GM23338 (cell line): ENCODE measurements at regions not wholly inside any gene's neighbourhood (a gene's known extent, or its start where the extent isn't known, plus 50 kb on each side); places are given as distances from the start of the nearest gene placed in this dataset.

Experiments used
- ATAC-seq: fragments of 200-7000 bp; cut with Tn5 transposase; 3 replicates; pipeline ENCODE4 v1.9.1; 2020
- DNase-seq: peaks from one replicate; pipeline ENCODE4 v3.0.0-alpha.2; 2015; ENCODE audit warnings: low spot score
- H2AFZ ChIP-seq: fragments of 200-600 bp; sonication (generic); 2 replicates; pipeline ENCODE4 v1.8.0; 2016; ENCODE audit warnings: antibody characterized with exemption, mild to moderate bottlenecking, moderate library complexity
- H3F3A ChIP-seq: fragments of 200-600 bp; sonication (generic); replicated peaks from 2 replicates; pipeline ENCODE4 v1.8.0; 2017; ENCODE audit warnings: antibody characterized with exemption, mixed run types, low read depth
- H3K27ac ChIP-seq: fragments of 200-600 bp; sonication (generic); 2 replicates; pipeline ENCODE4 v1.6.1; 2016; ENCODE audit warnings: low read depth
- H3K27me3 ChIP-seq: fragments of 200-600 bp; sonication (generic); 2 replicates; pipeline ENCODE4 v1.8.0; 2016; ENCODE audit warnings: mild to moderate bottlenecking, mixed run types, moderate library complexity; ENCODE audit not compliant: insufficient read depth
- H3K36me3 ChIP-seq: fragments of 200-600 bp; sonication (generic); 2 replicates; pipeline ENCODE4 v1.8.0; 2016; ENCODE audit warnings: mild to moderate bottlenecking; ENCODE audit not compliant: insufficient read depth
- H3K4me1 ChIP-seq: fragments of 200-600 bp; sonication (generic); 2 replicates; pipeline ENCODE4 v1.8.0; 2016; ENCODE audit warnings: mild to moderate bottlenecking, moderate library complexity; ENCODE audit not compliant: insufficient read depth
- H3K4me2 ChIP-seq: fragments of 200-600 bp; sonication (generic); 2 replicates; pipeline ENCODE4 v1.7.1; 2017; ENCODE audit warnings: mixed run types
- H3K4me3 ChIP-seq: fragments of 200-600 bp; sonication (generic); 2 replicates; pipeline ENCODE4 v1.6.1; 2016; ENCODE audit warnings: mixed run types
- H3K79me2 ChIP-seq: fragments of 200-600 bp; sonication (generic); replicated peaks from 2 replicates; pipeline ENCODE4 v1.8.0; 2017; ENCODE audit warnings: mild to moderate bottlenecking; ENCODE audit not compliant: insufficient read depth
- H3K9me2 ChIP-seq: fragments of 200-600 bp; sonication (generic); 2 replicates; pipeline ENCODE4 v1.8.0; 2017; ENCODE audit not compliant: insufficient read depth
- H4K20me1 ChIP-seq: fragments of 200-600 bp; sonication (generic); replicated peaks from 2 replicates; pipeline ENCODE4 v1.8.0; 2017; ENCODE audit warnings: mild to moderate bottlenecking; ENCODE audit not compliant: insufficient read depth
- H3K27ac Mint-ChIP-seq: 2 replicates; pipeline ENCODE4 v1.8.0; 2020; ENCODE audit warnings: inconsistent platforms, mild to moderate bottlenecking, moderate library complexity, mixed read lengths
- H3K27me3 Mint-ChIP-seq: 3 replicates; pipeline ENCODE4 v1.8.0; 2022; ENCODE audit warnings: low read depth, mild to moderate bottlenecking, moderate library complexity, mixed read lengths, inconsistent platforms; ENCODE audit not compliant: insufficient read depth, poor library complexity
- H3K36me3 Mint-ChIP-seq: 3 replicates; pipeline ENCODE4 v1.8.0; 2021; ENCODE audit warnings: low read depth, mild to moderate bottlenecking, inconsistent platforms, moderate library complexity, mixed read lengths
- H3K4me1 Mint-ChIP-seq: 3 replicates; pipeline ENCODE4 v1.8.0; 2020; ENCODE audit warnings: mild to moderate bottlenecking, inconsistent platforms, mixed read lengths
- H3K4me3 Mint-ChIP-seq: 3 replicates; pipeline ENCODE4 v1.8.0; 2021; ENCODE audit warnings: moderate library complexity, mild to moderate bottlenecking, inconsistent platforms, mixed read lengths
- H3K9me3 Mint-ChIP-seq: 3 replicates; pipeline ENCODE4 v1.8.0; 2020; ENCODE audit warnings: moderate library complexity, mild to moderate bottlenecking, inconsistent platforms, mixed read lengths
- EZH2 ChIP-seq: fragments of 200-600 bp; sonication (generic); IDR thresholded peaks from one replicate; pipeline ENCODE4 v1.8.0; 2017; ENCODE audit warnings: antibody characterized with exemption, mild to moderate bottlenecking, low read depth; ENCODE audit not compliant: unreplicated experiment
- NANOG ChIP-seq: IDR thresholded peaks from 2 replicates; pipeline ENCODE4 v1.6.1; 2016; ENCODE audit warnings: antibody characterized with exemption, borderline replicate concordance
- STAT1 ChIP-seq: IDR thresholded peaks from one replicate; pipeline ENCODE4 v1.6.1; 2016; ENCODE audit warnings: antibody characterized with exemption; ENCODE audit not compliant: unreplicated experiment
- TF ChIP-seq, protein P1 (sequence below): IDR thresholded peaks from 2 replicates; pipeline ENCODE4 v1.6.1; 2016; ENCODE audit warnings: antibody characterized with exemption
- TF ChIP-seq, protein P2 (sequence below), 2 experiments: fragments of 200-600 bp in 1 of 2; sonication (generic) in 1 of 2; conservative IDR thresholded peaks; 2 replicates each; pipeline versions ENCODE4 v1.5.1 to v1.6.1; 2016 to 2017; ENCODE audit warnings: antibody characterized with exemption in 2 of 2, low read depth in 2 of 2, mild to moderate bottlenecking in 2 of 2, moderate library complexity in 1 of 2
- TF ChIP-seq, protein P3 (sequence below): IDR thresholded peaks from one replicate; pipeline ENCODE4 v1.6.1; 2018; ENCODE audit warnings: antibody characterized with exemption; ENCODE audit not compliant: unreplicated experiment
- TF ChIP-seq, protein P4 (sequence below): fragments of 250-450 bp; sonication (Bioruptor Pico); IDR thresholded peaks from 2 replicates; pipeline ENCODE4 v1.5.0; 2020; ENCODE audit warnings: mild to moderate bottlenecking, moderate library complexity

DNA sequence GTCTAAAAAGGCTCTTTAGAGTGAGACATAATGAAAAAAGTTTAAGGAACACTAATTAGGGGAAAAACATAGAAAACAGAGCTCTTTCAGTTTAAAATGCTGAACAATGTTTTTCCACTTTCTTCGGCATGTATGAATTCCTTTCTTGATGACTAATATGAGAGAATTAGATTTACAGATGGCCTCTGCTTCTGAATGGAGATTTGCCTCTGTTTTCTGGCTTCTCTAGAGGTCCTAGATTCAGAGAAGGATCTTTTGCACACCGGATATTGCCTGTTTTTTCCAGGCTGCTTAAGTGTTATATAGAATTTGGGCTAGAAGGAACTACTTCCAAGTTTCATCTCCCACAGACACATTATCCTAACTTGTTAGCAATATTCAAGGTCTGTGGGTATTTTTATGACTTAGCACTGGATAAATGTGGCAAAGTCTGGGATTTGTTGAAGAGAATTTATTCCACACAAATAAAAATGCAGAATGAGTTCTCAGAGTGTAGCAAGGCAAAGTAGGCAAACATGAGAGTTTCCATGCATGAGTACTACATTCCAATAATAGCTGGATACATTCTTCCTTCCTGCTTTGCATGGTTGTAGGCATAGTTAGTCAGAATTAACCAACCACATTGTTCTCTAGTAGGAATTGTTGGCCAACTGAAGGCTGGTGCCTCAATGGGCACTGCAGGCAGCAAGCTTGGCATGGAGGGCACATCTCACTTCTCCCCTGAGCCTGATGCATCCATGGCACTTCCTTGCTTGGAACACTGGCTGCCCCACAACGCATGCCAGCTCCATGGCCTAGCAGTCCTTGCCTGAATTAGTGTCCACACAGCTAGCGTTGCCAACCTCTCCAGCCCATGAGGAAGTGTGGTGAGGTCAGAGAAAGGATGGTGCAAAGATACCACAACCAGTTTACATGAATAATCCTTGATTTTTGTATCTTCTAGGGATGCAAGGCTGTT is 224.2 kb downstream of the CLIC5 start:
- Histone ChIP-seq H3K4me3 (no peak overlapping the region), H3K27me3 (no peaks in the 10 kb centered on the region), H3K79me2 (no peaks in the 10 kb centered on the region), H3K27ac (no peak overlapping the region), H2AFZ (no peak overlapping the region), H3K4me1 (no peaks in the 10 kb centered on the region), H3F3A (no peaks in the 10 kb centered on the region), H3K36me3 (no peaks in the 10 kb centered on the region), H3K4me2 (no peak overlapping the region), H3K9me2 (no peaks in the 10 kb centered on the region; the same call in 1 of the 2 replicates), H4K20me1 (no peaks in the 10 kb centered on the region)
- no peaks in the 10 kb centered on the region for H3K4me1 Mint-ChIP-seq
- no peaks in the 10 kb centered on the region; the same call in 2 of the 3 replicates for H3K9me3 Mint-ChIP-seq
- no peaks in the 10 kb centered on the region for H3K27me3 Mint-ChIP-seq
- no peaks in the 10 kb centered on the region for H3K36me3 Mint-ChIP-seq
- DNase-seq (no peak), ATAC-seq (no peak)
- H3K27ac Mint-ChIP-seq, result no peak overlapping the region
- no peak overlapping the region for H3K4me3 Mint-ChIP-seq
- TF ChIP-seq NANOG, result no peak
- TF ChIP-seq, protein P1, sequence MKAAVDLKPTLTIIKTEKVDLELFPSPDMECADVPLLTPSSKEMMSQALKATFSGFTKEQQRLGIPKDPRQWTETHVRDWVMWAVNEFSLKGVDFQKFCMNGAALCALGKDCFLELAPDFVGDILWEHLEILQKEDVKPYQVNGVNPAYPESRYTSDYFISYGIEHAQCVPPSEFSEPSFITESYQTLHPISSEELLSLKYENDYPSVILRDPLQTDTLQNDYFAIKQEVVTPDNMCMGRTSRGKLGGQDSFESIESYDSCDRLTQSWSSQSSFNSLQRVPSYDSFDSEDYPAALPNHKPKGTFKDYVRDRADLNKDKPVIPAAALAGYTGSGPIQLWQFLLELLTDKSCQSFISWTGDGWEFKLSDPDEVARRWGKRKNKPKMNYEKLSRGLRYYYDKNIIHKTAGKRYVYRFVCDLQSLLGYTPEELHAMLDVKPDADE, result no peak
- TF ChIP-seq, protein P2, sequence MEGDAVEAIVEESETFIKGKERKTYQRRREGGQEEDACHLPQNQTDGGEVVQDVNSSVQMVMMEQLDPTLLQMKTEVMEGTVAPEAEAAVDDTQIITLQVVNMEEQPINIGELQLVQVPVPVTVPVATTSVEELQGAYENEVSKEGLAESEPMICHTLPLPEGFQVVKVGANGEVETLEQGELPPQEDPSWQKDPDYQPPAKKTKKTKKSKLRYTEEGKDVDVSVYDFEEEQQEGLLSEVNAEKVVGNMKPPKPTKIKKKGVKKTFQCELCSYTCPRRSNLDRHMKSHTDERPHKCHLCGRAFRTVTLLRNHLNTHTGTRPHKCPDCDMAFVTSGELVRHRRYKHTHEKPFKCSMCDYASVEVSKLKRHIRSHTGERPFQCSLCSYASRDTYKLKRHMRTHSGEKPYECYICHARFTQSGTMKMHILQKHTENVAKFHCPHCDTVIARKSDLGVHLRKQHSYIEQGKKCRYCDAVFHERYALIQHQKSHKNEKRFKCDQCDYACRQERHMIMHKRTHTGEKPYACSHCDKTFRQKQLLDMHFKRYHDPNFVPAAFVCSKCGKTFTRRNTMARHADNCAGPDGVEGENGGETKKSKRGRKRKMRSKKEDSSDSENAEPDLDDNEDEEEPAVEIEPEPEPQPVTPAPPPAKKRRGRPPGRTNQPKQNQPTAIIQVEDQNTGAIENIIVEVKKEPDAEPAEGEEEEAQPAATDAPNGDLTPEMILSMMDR (conservative IDR thresholded peaks at IDR 0.05; ENCODE audit: low read depth in 2 of 2), result no peak
- TF ChIP-seq STAT1, result no peak
- TF ChIP-seq EZH2, result no peak
- TF ChIP-seq, protein P3, sequence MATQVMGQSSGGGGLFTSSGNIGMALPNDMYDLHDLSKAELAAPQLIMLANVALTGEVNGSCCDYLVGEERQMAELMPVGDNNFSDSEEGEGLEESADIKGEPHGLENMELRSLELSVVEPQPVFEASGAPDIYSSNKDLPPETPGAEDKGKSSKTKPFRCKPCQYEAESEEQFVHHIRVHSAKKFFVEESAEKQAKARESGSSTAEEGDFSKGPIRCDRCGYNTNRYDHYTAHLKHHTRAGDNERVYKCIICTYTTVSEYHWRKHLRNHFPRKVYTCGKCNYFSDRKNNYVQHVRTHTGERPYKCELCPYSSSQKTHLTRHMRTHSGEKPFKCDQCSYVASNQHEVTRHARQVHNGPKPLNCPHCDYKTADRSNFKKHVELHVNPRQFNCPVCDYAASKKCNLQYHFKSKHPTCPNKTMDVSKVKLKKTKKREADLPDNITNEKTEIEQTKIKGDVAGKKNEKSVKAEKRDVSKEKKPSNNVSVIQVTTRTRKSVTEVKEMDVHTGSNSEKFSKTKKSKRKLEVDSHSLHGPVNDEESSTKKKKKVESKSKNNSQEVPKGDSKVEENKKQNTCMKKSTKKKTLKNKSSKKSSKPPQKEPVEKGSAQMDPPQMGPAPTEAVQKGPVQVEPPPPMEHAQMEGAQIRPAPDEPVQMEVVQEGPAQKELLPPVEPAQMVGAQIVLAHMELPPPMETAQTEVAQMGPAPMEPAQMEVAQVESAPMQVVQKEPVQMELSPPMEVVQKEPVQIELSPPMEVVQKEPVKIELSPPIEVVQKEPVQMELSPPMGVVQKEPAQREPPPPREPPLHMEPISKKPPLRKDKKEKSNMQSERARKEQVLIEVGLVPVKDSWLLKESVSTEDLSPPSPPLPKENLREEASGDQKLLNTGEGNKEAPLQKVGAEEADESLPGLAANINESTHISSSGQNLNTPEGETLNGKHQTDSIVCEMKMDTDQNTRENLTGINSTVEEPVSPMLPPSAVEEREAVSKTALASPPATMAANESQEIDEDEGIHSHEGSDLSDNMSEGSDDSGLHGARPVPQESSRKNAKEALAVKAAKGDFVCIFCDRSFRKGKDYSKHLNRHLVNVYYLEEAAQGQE, result no peak
- TF ChIP-seq, protein P4, sequence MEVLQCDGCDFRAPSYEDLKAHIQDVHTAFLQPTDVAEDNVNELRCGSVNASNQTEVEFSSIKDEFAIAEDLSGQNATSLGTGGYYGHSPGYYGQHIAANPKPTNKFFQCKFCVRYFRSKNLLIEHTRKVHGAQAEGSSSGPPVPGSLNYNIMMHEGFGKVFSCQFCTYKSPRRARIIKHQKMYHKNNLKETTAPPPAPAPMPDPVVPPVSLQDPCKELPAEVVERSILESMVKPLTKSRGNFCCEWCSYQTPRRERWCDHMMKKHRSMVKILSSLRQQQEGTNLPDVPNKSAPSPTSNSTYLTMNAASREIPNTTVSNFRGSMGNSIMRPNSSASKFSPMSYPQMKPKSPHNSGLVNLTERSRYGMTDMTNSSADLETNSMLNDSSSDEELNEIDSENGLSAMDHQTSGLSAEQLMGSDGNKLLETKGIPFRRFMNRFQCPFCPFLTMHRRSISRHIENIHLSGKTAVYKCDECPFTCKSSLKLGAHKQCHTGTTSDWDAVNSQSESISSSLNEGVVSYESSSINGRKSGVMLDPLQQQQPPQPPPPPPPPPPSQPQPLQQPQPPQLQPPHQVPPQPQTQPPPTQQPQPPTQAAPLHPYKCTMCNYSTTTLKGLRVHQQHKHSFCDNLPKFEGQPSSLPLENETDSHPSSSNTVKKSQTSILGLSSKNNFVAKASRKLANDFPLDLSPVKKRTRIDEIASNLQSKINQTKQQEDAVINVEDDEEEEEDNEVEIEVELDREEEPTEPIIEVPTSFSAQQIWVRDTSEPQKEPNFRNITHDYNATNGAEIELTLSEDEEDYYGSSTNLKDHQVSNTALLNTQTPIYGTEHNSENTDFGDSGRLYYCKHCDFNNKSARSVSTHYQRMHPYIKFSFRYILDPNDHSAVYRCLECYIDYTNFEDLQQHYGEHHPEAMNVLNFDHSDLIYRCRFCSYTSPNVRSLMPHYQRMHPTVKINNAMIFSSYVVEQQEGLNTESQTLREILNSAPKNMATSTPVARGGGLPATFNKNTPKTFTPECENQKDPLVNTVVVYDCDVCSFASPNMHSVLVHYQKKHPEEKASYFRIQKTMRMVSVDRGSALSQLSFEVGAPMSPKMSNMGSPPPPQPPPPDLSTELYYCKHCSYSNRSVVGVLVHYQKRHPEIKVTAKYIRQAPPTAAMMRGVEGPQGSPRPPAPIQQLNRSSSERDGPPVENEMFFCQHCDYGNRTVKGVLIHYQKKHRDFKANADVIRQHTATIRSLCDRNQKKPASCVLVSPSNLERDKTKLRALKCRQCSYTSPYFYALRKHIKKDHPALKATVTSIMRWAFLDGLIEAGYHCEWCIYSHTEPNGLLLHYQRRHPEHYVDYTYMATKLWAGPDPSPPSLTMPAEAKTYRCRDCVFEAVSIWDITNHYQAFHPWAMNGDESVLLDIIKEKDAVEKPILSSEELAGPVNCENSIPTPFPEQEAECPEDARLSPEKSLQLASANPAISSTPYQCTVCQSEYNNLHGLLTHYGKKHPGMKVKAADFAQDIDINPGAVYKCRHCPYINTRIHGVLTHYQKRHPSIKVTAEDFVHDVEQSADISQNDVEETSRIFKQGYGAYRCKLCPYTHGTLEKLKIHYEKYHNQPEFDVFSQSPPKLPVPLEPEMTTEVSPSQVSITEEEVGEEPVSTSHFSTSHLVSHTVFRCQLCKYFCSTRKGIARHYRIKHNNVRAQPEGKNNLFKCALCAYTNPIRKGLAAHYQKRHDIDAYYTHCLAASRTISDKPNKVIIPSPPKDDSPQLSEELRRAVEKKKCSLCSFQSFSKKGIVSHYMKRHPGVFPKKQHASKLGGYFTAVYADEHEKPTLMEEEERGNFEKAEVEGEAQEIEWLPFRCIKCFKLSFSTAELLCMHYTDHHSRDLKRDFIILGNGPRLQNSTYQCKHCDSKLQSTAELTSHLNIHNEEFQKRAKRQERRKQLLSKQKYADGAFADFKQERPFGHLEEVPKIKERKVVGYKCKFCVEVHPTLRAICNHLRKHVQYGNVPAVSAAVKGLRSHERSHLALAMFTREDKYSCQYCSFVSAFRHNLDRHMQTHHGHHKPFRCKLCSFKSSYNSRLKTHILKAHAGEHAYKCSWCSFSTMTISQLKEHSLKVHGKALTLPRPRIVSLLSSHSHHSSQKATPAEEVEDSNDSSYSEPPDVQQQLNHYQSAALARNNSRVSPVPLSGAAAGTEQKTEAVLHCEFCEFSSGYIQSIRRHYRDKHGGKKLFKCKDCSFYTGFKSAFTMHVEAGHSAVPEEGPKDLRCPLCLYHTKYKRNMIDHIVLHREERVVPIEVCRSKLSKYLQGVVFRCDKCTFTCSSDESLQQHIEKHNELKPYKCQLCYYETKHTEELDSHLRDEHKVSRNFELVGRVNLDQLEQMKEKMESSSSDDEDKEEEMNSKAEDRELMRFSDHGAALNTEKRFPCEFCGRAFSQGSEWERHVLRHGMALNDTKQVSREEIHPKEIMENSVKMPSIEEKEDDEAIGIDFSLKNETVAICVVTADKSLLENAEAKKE (CRISPR knock-in tag), result no peak
